ENCODE measurements at regions not wholly inside any gene's neighbourhood (a gene's known extent, or its start where the extent isn't known, plus 50 kb on each side); places are given as distances from the start of the nearest gene placed in this dataset.

DNA sequence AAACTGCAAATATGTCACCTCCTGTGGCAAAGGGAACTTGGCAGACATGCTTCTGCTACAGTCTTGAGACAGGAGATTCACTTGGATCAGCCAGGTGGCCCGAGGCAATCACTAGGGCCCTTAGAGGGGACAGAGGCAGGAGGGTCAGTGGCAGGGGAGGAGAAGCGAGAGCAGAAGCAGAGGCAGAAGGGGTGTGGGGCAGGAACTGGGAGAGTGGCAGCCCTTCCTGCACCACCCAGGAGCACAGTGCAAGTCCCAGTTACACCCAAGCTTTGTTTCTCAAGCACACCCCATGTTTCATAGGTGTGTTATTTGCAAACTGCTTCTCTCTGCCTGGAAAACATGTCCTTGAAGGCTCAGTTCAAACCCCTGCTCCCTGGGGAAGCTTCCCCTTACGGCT is 309.7 kb upstream of the MYT1L start:
- TF ChIP-seq, protein P1, sequence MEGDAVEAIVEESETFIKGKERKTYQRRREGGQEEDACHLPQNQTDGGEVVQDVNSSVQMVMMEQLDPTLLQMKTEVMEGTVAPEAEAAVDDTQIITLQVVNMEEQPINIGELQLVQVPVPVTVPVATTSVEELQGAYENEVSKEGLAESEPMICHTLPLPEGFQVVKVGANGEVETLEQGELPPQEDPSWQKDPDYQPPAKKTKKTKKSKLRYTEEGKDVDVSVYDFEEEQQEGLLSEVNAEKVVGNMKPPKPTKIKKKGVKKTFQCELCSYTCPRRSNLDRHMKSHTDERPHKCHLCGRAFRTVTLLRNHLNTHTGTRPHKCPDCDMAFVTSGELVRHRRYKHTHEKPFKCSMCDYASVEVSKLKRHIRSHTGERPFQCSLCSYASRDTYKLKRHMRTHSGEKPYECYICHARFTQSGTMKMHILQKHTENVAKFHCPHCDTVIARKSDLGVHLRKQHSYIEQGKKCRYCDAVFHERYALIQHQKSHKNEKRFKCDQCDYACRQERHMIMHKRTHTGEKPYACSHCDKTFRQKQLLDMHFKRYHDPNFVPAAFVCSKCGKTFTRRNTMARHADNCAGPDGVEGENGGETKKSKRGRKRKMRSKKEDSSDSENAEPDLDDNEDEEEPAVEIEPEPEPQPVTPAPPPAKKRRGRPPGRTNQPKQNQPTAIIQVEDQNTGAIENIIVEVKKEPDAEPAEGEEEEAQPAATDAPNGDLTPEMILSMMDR (IDR thresholded peaks at IDR 0.05; ENCODE audit: poor library complexity) = no peak
- TF ChIP-seq EZH2 (IDR thresholded peaks at IDR 0.05; ENCODE audit: borderline replicate concordance) (no peak), EZH2phosphoT487 (IDR thresholded peaks at IDR 0.05; ENCODE audit: low read depth, severe bottlenecking, unreplicated experiment) (no peak)
